HG02852 (cell line): ENCODE measurements at regions not wholly inside any gene's neighbourhood (a gene's known extent, or its start where the extent isn't known, plus 50 kb on each side); places are given as distances from the start of the nearest gene placed in this dataset.
A peak's percentile ranks its signal among the peaks of the same experiment; 100 is the strongest.
"Not testable (repeated sequence)": the region's sequence is repeated elsewhere in the genome, so short reads cannot be mapped to it uniquely, and the experiment has no call there.

ENCODE experiments used
- ATAC-seq: cut with Tn5 transposase; IDR thresholded peaks from one replicate; pipeline ENCODE4 v1.9.1; 2021; ENCODE audit warnings: mild to moderate bottlenecking, moderate library complexity; ENCODE audit not compliant: unreplicated experiment

GRCh38 chr1:206256935-206257334 is 53.6 kb downstream of the SRGAP2 start:
- ATAC-seq = peak; percentile 97

- ATAC-seq = not testable (repeated sequence)
These were observed 58.1 kb downstream of the SRGAP2 start for GRCh38 chr1:206261473-206261872.

- not testable (repeated sequence) for ATAC-seq
These were observed 59.1 kb downstream of the SRGAP2 start for GRCh38 chr1:206262424-206262823.

GRCh38 chr1:206264916-206265315 is 61.6 kb downstream of the SRGAP2 start:
- not testable (repeated sequence) for ATAC-seq

- ATAC-seq = not testable (repeated sequence)
These were observed 67.8 kb downstream of the SRGAP2 start for GRCh38 chr1:206271153-206271552.

- not testable (repeated sequence) for ATAC-seq
These were observed 69.8 kb downstream of the SRGAP2 start for GRCh38 chr1:206273104-206273503.

GRCh38 chr1:206276143-206276542 is 72.8 kb downstream of the SRGAP2 start:
- ATAC-seq = not testable (repeated sequence)

GRCh38 chr1:206278683-206279082 is 75.3 kb downstream of the SRGAP2 start:
- not testable (repeated sequence) for ATAC-seq

- not testable (repeated sequence) for ATAC-seq
These were observed 77.3 kb downstream of the SRGAP2 start for GRCh38 chr1:206280683-206281082.

- peak; percentile 64 for ATAC-seq
These were observed 78.7 kb downstream of the SRGAP2 start for GRCh38 chr1:206281912-206282654.

- ATAC-seq = not testable (repeated sequence)
These were observed 82.0 kb downstream of the SRGAP2 start for GRCh38 chr1:206285024-206285960.

- ATAC-seq = not testable (repeated sequence)
These were observed 84.4 kb downstream of the SRGAP2 start for GRCh38 chr1:206287759-206288158.

- ATAC-seq = not testable (repeated sequence)
These were observed 85.1 kb downstream of the SRGAP2 start for GRCh38 chr1:206288453-206288852.

- ATAC-seq = not testable (repeated sequence)
These were observed 94.0 kb downstream of the SRGAP2 start for GRCh38 chr1:206297145-206298031.

- ATAC-seq = not testable (repeated sequence)
These were observed 94.7 kb downstream of the SRGAP2 start for GRCh38 chr1:206298032-206298392.

GRCh38 chr1:206299181-206299791 is 95.9 kb downstream of the SRGAP2 start:
- ATAC-seq = not testable (repeated sequence)

- ATAC-seq = not testable (repeated sequence)
These were observed 96.6 kb downstream of the SRGAP2 start for GRCh38 chr1:206299942-206300341.

- not testable (repeated sequence) for ATAC-seq
These were observed 98.7 kb downstream of the SRGAP2 start for GRCh38 chr1:206302056-206302455.

- ATAC-seq = not testable (repeated sequence)
These were observed 104.1 kb downstream of the SRGAP2 start for GRCh38 chr1:206307442-206307841.

- ATAC-seq = not testable (repeated sequence)
These were observed 107.6 kb downstream of the SRGAP2 start for GRCh38 chr1:206310948-206311347.
